Central memory CD8-positive, alpha-beta T cell (primary cell): ENCODE measurements at regions not wholly inside any gene's neighbourhood (a gene's known extent, or its start where the extent isn't known, plus 50 kb on each side); places are given as distances from the start of the nearest gene placed in this dataset.

Source experiments
- ATAC-seq: fragments of 150-1000 bp; cut with Tn5 transposase; replicated peaks from 2 replicates; pipeline ENCODE4 v1.10.0; 2022; ENCODE audit warnings: mild to moderate bottlenecking, moderate FRiP score, moderate number of reproducible peaks; ENCODE audit not compliant: poor library complexity, severe bottlenecking; ENCODE audit errors: extremely low read depth
- DNase-seq, 2 donors: peaks; one replicate each; pipeline ENCODE4 v3.0.0; 2021; ENCODE audit warnings: low spot score in 2 of 2
- H3K27ac Mint-ChIP-seq: one replicate; pipeline ENCODE4 v1.8.0; 2022; ENCODE audit warnings: low read depth, mild to moderate bottlenecking, moderate library complexity, mixed read lengths
- H3K27me3 Mint-ChIP-seq: one replicate; pipeline ENCODE4 v1.8.0; 2022; ENCODE audit warnings: mixed read lengths
- H3K36me3 Mint-ChIP-seq: one replicate; pipeline ENCODE4 v1.8.0; 2022; ENCODE audit warnings: mild to moderate bottlenecking, moderate library complexity, mixed read lengths; ENCODE audit not compliant: insufficient read depth
- H3K4me1 Mint-ChIP-seq: one replicate; pipeline ENCODE4 v1.8.0; 2022; ENCODE audit warnings: mixed read lengths
- H3K4me3 Mint-ChIP-seq: one replicate; pipeline ENCODE4 v1.8.0; 2022; ENCODE audit warnings: mild to moderate bottlenecking, moderate library complexity, mixed read lengths
- H3K9me3 Mint-ChIP-seq: one replicate; pipeline ENCODE4 v1.8.0; 2022; ENCODE audit warnings: mixed read lengths

GRCh38 chr17:14803826-14804225 lies 461.3 kb downstream of the PMP22 start:
- H3K9me3 Mint-ChIP-seq: peaks cover 10% of the 10 kb centered on the region
- ATAC-seq: no peak

GRCh38 chr17:14797801-14798200 lies 467.3 kb downstream of the PMP22 start:
- Mint-ChIP-seq H3K36me3 (no peaks in the 10 kb centered on the region), H3K9me3 (no peaks in the 10 kb centered on the region), H3K4me3 (no peak overlapping the region), H3K27me3 (peaks cover 54% of the 10 kb centered on the region), H3K4me1 (no peaks in the 10 kb centered on the region), H3K27ac (no peak overlapping the region)
- DNase-seq (no peak), ATAC-seq (no peak)

More at GRCh38 chr17:14803826-14804225, 461.3 kb downstream of the PMP22 start:
- Mint-ChIP-seq H3K4me3 (no peak overlapping the region), H3K4me1 (no peaks in the 10 kb centered on the region), H3K27ac (no peak overlapping the region), H3K27me3 (peaks cover 38% of the 10 kb centered on the region), H3K36me3 (peaks cover 2% of the 10 kb centered on the region)
- no peak for DNase-seq

GRCh38 chr17:14797021-14797420 lies 468.1 kb downstream of the PMP22 start:
- no peak for ATAC-seq
- Mint-ChIP-seq H3K4me1 (no peaks in the 10 kb centered on the region), H3K27me3 (peaks cover 59% of the 10 kb centered on the region), H3K9me3 (no peaks in the 10 kb centered on the region), H3K27ac (no peak overlapping the region), H3K4me3 (no peak overlapping the region), H3K36me3 (no peaks in the 10 kb centered on the region)
- no peak for DNase-seq

GRCh38 chr17:14794961-14795360 lies 470.2 kb downstream of the PMP22 start:
- H3K4me3 Mint-ChIP-seq: no peak overlapping the region
- H3K4me1 Mint-ChIP-seq: no peaks in the 10 kb centered on the region
- peaks cover 68% of the 10 kb centered on the region for H3K27me3 Mint-ChIP-seq
- H3K9me3 Mint-ChIP-seq: no peaks in the 10 kb centered on the region
- H3K36me3 Mint-ChIP-seq: no peaks in the 10 kb centered on the region
- DNase-seq (no peak), ATAC-seq (no peak)
- H3K27ac Mint-ChIP-seq: no peak overlapping the region

GRCh38 chr17:14793237-14793636 lies 471.9 kb downstream of the PMP22 start:
- no peak for ATAC-seq
- DNase-seq: no peak
- Mint-ChIP-seq H3K27me3 (peaks cover 76% of the 10 kb centered on the region), H3K4me1 (no peaks in the 10 kb centered on the region), H3K9me3 (no peaks in the 10 kb centered on the region), H3K36me3 (no peaks in the 10 kb centered on the region), H3K4me3 (no peak overlapping the region), H3K27ac (no peak overlapping the region)

- no peak overlapping the region for H3K4me3 Mint-ChIP-seq
- ATAC-seq (no peak), DNase-seq (no peak)
- H3K27ac Mint-ChIP-seq: no peak overlapping the region
- no peaks in the 10 kb centered on the region for H3K9me3 Mint-ChIP-seq
- no peaks in the 10 kb centered on the region for H3K36me3 Mint-ChIP-seq
- no peaks in the 10 kb centered on the region for H3K4me1 Mint-ChIP-seq
- H3K27me3 Mint-ChIP-seq: peaks cover 76% of the 10 kb centered on the region
These were observed 472.4 kb downstream of the PMP22 start for GRCh38 chr17:14792746-14793145.

GRCh38 chr17:14791221-14791620 lies 473.9 kb downstream of the PMP22 start:
- Mint-ChIP-seq H3K27ac (no peak overlapping the region), H3K36me3 (no peaks in the 10 kb centered on the region), H3K4me3 (no peak overlapping the region), H3K9me3 (no peaks in the 10 kb centered on the region), H3K27me3 (peaks cover 60% of the 10 kb centered on the region), H3K4me1 (no peaks in the 10 kb centered on the region)
- no peak for DNase-seq
- no peak for ATAC-seq

GRCh38 chr17:14790521-14790920 lies 474.6 kb downstream of the PMP22 start:
- no peak overlapping the region for H3K27ac Mint-ChIP-seq
- H3K36me3 Mint-ChIP-seq: no peaks in the 10 kb centered on the region
- H3K9me3 Mint-ChIP-seq: no peaks in the 10 kb centered on the region
- no peaks in the 10 kb centered on the region for H3K4me1 Mint-ChIP-seq
- H3K27me3 Mint-ChIP-seq: peaks cover 54% of the 10 kb centered on the region
- no peak for DNase-seq
- no peak for ATAC-seq
- H3K4me3 Mint-ChIP-seq: no peak overlapping the region

GRCh38 chr17:14784997-14785696 lies 480.0 kb downstream of the PMP22 start:
- Mint-ChIP-seq H3K36me3 (no peaks in the 10 kb centered on the region), H3K4me3 (no peak overlapping the region), H3K9me3 (no peaks in the 10 kb centered on the region), H3K27ac (no peak overlapping the region), H3K4me1 (no peaks in the 10 kb centered on the region), H3K27me3 (peaks cover 15% of the 10 kb centered on the region)
- no peak for ATAC-seq
- no peak for DNase-seq

- Mint-ChIP-seq H3K36me3 (no peaks in the 10 kb centered on the region), H3K4me3 (no peak overlapping the region), H3K27me3 (peaks cover 41% of the 10 kb centered on the region), H3K4me1 (no peaks in the 10 kb centered on the region), H3K27ac (no peak overlapping the region), H3K9me3 (no peaks in the 10 kb centered on the region)
- no peak for DNase-seq
- ATAC-seq: no peak
These were observed 480.2 kb downstream of the HS3ST3B1 start for GRCh38 chr17:14781123-14781522.

GRCh38 chr17:14780097-14780651 lies 479.3 kb downstream of the HS3ST3B1 start:
- no peak overlapping the region for H3K4me3 Mint-ChIP-seq
- no peaks in the 10 kb centered on the region for H3K9me3 Mint-ChIP-seq
- peaks cover 49% of the 10 kb centered on the region for H3K27me3 Mint-ChIP-seq
- DNase-seq (no peak), ATAC-seq (no peak)
- no peak overlapping the region for H3K27ac Mint-ChIP-seq
- no peaks in the 10 kb centered on the region for H3K36me3 Mint-ChIP-seq
- H3K4me1 Mint-ChIP-seq: no peaks in the 10 kb centered on the region

GRCh38 chr17:14779241-14779640 lies 478.4 kb downstream of the HS3ST3B1 start:
- Mint-ChIP-seq H3K9me3 (no peaks in the 10 kb centered on the region), H3K4me1 (no peaks in the 10 kb centered on the region), H3K4me3 (no peak overlapping the region), H3K27me3 (peaks cover 56% of the 10 kb centered on the region), H3K36me3 (no peaks in the 10 kb centered on the region), H3K27ac (no peak overlapping the region)
- DNase-seq: no peak
- ATAC-seq: no peak

GRCh38 chr17:14777291-14777690 lies 476.4 kb downstream of the HS3ST3B1 start:
- Mint-ChIP-seq H3K4me3 (no peak overlapping the region), H3K27ac (no peak overlapping the region), H3K9me3 (no peaks in the 10 kb centered on the region), H3K27me3 (peaks cover 70% of the 10 kb centered on the region), H3K36me3 (no peaks in the 10 kb centered on the region), H3K4me1 (no peaks in the 10 kb centered on the region)
- no peak for DNase-seq
- no peak for ATAC-seq
